ENCODE measurements at regions not wholly inside any gene's neighbourhood (a gene's known extent, or its start where the extent isn't known, plus 50 kb on each side); places are given as distances from the start of the nearest gene placed in this dataset.
A peak's percentile ranks its signal among the peaks of the same experiment; 100 is the strongest.

GRCh38 chr1:79376106-79376505 lies 369.6 kb upstream of the ADGRL4 start:
- intact Hi-C loops (cut with micrococcal nuclease): no loop called here
- H3K27me3 Mint-ChIP-seq (ENCODE audit: low read depth in 3 of 3): no peaks in the 10 kb centered on the region
- no peaks in the 10 kb centered on the region for H3K4me1 Mint-ChIP-seq
- peaks cover 0 to 5% (median 3%) of the 10 kb centered on the region in 7 donors for H3K9me3 Mint-ChIP-seq
- no peak for DNase-seq
- no peaks in the 10 kb centered on the region for H4K20me1 ChIP-seq (ENCODE audit: insufficient read depth, low read length)
- no peaks in the 10 kb centered on the region for H3K79me2 ChIP-seq (ENCODE audit: insufficient read depth, low read length)
- H3K27ac Mint-ChIP-seq: peak overlapping the region in 1 of 7 donors; percentile 4
- no peak overlapping the region for H3K9ac ChIP-seq (ENCODE audit: insufficient read depth, low read length, poor library complexity, severe bottlenecking)
- WGBS (ENCODE audit: insufficient coverage): no CpG with 5 or more reads among the region's 1 CpG
- no peaks in the 10 kb centered on the region for H3K27me3 ChIP-seq (ENCODE audit: control insufficient read depth in 2 of 2, insufficient read depth in 2 of 2, low read length in 2 of 2)
- no peak for TF ChIP-seq CTCF (IDR thresholded peaks at IDR 0.05)
- no peak overlapping the region for H3K4me3 ChIP-seq (replicated peaks in 1 of 3; ENCODE audit: low read depth in 2 of 3, low read length in 3 of 3)
- no peaks in the 10 kb centered on the region for H3K36me3 Mint-ChIP-seq
- no peak overlapping the region for H3K4me2 ChIP-seq (replicated peaks; ENCODE audit: extremely low read depth, low read length, poor library complexity, severe bottlenecking)
- H3K9me3 ChIP-seq (replicated peaks in 1 of 2; ENCODE audit: control insufficient read depth in 1 of 2, insufficient read depth in 1 of 2, low read length in 2 of 2): peaks cover 0 to 3% of the 10 kb centered on the region in 2 donors
- H3K36me3 ChIP-seq (replicated peaks in 1 of 2; ENCODE audit: control insufficient read depth in 1 of 2, insufficient read depth in 2 of 2, low read length in 2 of 2): no peaks in the 10 kb centered on the region
- H3K27ac ChIP-seq (ENCODE audit: low read depth in 1 of 2, low read length in 2 of 2): no peak overlapping the region
- no peak overlapping the region for H3K4me3 Mint-ChIP-seq
- H3K4me1 ChIP-seq (ENCODE audit: control insufficient read depth in 1 of 2, insufficient read depth in 2 of 2, low read length in 2 of 2): no peaks in the 10 kb centered on the region
- no peak overlapping the region for H2AFZ ChIP-seq (ENCODE audit: insufficient read depth, low read depth, low read length, poor library complexity, severe bottlenecking)

DNA sequence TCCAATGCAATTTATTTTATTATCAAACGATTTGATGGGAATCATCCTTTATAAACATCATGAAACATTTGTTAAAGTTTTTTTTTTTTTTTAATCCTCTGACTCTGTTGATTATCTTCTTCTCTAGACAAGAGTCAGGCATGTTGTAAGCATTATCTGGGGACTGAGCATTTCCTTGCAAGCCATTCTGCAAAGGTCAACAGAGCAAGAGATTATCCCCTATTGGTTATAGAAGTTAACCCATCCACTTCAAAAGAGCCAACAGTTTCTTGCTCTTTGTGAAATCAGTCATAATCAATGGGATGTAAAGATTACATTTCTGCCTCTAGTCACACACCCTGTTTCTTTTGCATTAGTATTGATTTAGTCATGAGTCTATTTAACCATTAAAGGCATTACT lies 368.8 kb upstream of the ADGRL4 start:
- no peak overlapping the region for H3K9ac ChIP-seq (ENCODE audit: insufficient read depth, low read length, poor library complexity, severe bottlenecking)
- no peak overlapping the region for H3K4me3 ChIP-seq (replicated peaks in 1 of 3; ENCODE audit: low read depth in 2 of 3, low read length in 3 of 3)
- no peaks in the 10 kb centered on the region for H3K4me1 ChIP-seq (ENCODE audit: control insufficient read depth in 1 of 2, insufficient read depth in 2 of 2, low read length in 2 of 2)
- H3K9me3 Mint-ChIP-seq: peaks cover 0 to 5% (median 3%) of the 10 kb centered on the region in 7 donors
- no peak for DNase-seq
- no peaks in the 10 kb centered on the region for H4K20me1 ChIP-seq (ENCODE audit: insufficient read depth, low read length)
- H3K79me2 ChIP-seq (ENCODE audit: insufficient read depth, low read length): no peaks in the 10 kb centered on the region
- WGBS (ENCODE audit: insufficient coverage): no CpG with 5 or more reads among the region's 1 CpG
- no peaks in the 10 kb centered on the region for H3K4me1 Mint-ChIP-seq
- no peaks in the 10 kb centered on the region for H3K27me3 Mint-ChIP-seq (ENCODE audit: low read depth in 3 of 3)
- intact Hi-C loops (cut with micrococcal nuclease): no loop called here
- no peak overlapping the region for H2AFZ ChIP-seq (ENCODE audit: insufficient read depth, low read depth, low read length, poor library complexity, severe bottlenecking)
- TF ChIP-seq CTCF (IDR thresholded peaks at IDR 0.05): no peak
- no peaks in the 10 kb centered on the region for H3K27me3 ChIP-seq (ENCODE audit: control insufficient read depth in 2 of 2, insufficient read depth in 2 of 2, low read length in 2 of 2)
- H3K27ac ChIP-seq (ENCODE audit: low read depth in 1 of 2, low read length in 2 of 2): no peak overlapping the region
- H3K36me3 ChIP-seq (replicated peaks in 1 of 2; ENCODE audit: control insufficient read depth in 1 of 2, insufficient read depth in 2 of 2, low read length in 2 of 2): no peaks in the 10 kb centered on the region
- no peak overlapping the region for H3K27ac Mint-ChIP-seq
- H3K36me3 Mint-ChIP-seq: no peaks in the 10 kb centered on the region
- H3K9me3 ChIP-seq (replicated peaks in 1 of 2; ENCODE audit: control insufficient read depth in 1 of 2, insufficient read depth in 1 of 2, low read length in 2 of 2): peaks cover 0 to 3% of the 10 kb centered on the region in 2 donors
- H3K4me2 ChIP-seq (replicated peaks; ENCODE audit: extremely low read depth, low read length, poor library complexity, severe bottlenecking): no peak overlapping the region
- H3K4me3 Mint-ChIP-seq: no peak overlapping the region
